HFF-Myc (cell line): ENCODE measurements at regions not wholly inside any gene's neighbourhood (a gene's known extent, or its start where the extent isn't known, plus 50 kb on each side); places are given as distances from the start of the nearest gene placed in this dataset.

Experiments used
- DNase-seq: peaks from one replicate; pipeline ENCODE4 v3.0.0-alpha.2; 2011; ENCODE audit warnings: low read depth; ENCODE audit errors: extremely low read depth
- H3K4me3 ChIP-seq: replicated peaks from 2 replicates; pipeline ENCODE4 v1.5.1; 2011; ENCODE audit warnings: low read depth, mild to moderate bottlenecking, control low read depth, low read length
- CTCF ChIP-seq: IDR thresholded peaks from 2 replicates; pipeline ENCODE4 v1.5.1; 2012; ENCODE audit warnings: mild to moderate bottlenecking, low read depth, low read length, control low read depth; ENCODE audit errors: missing control alignments

- no peak for DNase-seq
- no peak for TF ChIP-seq CTCF
- H3K4me3 ChIP-seq = no peak overlapping the region
Observed at GRCh38 chr7:113968713-113969112, 49.9 kb upstream of the PPP1R3A start.
